Inflammatory macrophage treated with lipopolysaccharide for 1 hour (primary cell): ENCODE measurements at regions not wholly inside any gene's neighbourhood (a gene's known extent, or its start where the extent isn't known, plus 50 kb on each side); places are given as distances from the start of the nearest gene placed in this dataset.
"Not testable (repeated sequence)": the region's sequence is repeated elsewhere in the genome, so short reads cannot be mapped to it uniquely, and the experiment has no call there.

Experiments used
- DNase-seq, 2 donors: peaks; one replicate each; pipeline ENCODE4 v3.0.0-alpha.2; 2020 to 2022

DNA sequence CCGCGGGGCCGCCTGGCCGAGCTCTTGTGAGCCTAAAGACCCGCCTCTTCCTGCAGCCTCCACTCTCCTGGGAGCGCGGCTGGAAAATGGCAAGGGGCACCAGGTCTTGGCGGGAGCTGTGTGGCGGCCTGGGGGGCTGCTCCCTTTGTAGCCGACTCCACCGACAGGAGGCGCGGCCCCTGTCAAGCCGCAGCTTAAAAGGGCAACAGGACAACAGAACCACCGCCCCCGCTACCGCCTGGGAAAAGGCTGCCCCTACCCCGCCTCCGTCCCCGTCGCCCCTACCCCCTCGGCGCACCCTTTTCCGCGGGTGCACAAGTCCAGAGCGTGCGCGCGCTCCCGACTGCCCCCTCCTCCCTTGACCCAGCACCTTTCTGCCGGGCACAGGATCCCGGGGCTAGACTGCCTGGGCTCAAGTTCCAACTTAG is 60.3 kb downstream of the GOLGA8K start:
- peak in 1 of 2 donors; percentile 0 for DNase-seq

DNA sequence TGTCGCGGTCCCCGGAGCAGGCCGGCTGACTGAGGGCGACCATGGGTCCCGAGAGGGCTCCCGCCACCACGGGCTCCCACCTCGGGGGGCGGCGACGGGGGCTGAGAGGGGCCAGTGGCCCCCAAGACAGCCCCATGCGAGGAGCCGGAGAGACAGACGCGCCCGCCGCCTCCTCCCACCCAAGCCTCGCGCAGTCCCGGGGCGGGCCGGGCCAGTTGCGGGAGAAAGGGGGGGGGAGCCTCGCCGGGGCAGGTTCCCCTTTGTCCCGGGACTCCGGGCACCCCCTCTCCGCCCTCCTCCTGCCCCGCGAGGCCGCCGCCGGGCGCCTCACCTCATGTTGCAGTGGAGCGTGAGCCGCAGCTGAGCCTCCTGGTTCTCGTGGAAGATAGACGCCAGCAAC is 60.8 kb downstream of the GOLGA8K start:
- not testable (repeated sequence) for DNase-seq

DNA sequence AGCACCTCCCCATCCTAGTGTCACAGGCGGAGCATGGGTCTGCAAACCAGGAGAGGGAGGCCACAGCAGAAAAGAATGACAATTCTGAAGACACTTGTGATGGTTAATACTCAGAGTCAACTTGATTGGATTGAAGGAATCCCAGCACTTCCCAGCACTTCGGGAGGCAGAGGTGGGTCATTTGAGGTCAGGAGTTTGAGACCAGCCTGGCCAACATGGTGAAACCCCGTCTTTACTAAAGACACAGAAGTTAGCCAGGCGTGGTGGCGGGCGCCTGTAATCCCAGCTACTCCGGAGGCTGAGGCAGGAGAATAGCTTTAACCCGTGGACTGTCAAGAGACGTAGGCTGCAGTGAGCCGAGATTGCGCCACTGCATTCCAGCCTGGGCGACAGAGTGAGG is 61.6 kb downstream of the GOLGA8K start:
- not testable (repeated sequence) for DNase-seq

DNA sequence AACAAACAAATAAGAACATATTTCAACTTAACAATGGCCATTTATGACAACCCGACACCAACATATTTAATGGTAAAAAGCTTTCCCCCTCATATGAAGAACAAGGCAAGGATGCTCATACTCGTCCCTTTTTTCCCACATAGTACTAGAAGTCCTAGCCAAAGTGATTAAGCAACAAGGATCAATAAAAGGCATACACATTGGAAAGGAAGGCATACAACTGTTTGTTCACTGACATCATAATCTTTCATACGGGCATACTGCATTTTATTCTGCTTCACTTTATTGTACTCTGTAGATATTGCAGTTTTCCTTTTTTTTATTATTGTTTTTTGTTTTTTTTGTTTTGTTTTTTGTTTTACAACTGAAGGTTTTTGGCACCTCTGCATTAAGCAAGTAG is 66.3 kb downstream of the GOLGA8K start:
- not testable (repeated sequence) for DNase-seq

DNA sequence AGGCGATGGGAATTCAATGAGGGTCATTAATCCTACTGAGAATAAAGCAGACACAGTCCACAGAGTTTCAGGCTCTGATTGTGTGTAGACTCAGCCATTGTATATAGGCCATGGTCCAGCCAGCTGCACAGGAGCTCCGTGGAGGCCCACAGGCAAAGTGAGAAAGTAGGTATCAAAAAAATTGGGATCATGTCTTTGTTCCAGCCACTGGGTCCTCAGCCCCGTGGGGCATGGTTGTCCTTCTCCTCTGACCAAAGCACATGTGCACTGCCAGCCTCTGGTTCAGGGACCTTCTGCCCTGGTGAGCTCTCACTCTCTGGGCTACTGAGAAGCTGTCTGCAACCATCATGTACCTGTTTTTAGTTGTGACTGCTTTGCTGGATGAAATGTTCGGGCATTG is 79.7 kb downstream of the GOLGA8K start:
- DNase-seq: not testable (repeated sequence)

DNA sequence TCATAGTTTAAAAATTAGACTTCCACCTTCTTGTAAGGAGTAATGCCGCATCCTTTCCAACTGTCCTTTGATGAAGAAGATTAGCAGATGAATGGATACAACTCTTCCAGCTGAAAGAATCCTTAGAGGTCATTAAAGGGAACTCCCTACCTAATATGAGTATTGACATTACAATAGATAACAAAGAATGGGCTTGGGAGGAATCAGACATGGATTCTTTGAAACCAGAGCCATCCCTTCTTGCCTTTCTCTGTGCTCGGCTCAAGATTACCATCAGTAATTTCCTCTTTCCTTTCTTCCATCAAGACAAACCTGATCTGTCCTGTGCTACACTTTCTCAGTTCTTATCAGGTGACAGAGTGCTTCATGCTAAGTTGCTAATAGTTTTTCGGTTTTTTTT is 83.8 kb downstream of the GOLGA8K start:
- not testable (repeated sequence) for DNase-seq

DNA sequence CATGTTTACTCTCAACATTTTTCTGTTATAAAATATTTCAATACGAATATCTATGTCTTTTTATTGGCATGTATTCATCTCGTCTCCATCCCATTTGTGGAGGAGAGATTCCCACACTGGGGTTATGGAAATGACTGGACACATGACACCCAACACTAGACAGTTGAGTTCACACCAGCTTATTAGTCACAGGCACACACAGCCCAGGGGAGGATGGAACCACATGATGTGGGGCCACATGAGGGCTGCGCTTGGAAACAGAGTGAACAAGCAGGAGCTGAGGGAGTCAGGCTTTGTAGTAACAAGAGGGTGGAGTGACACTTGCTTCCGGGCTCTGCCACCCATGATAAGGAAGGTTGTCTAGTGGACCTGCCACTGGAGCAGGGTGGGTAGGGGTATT is 86.6 kb downstream of the GOLGA8K start:
- not testable (repeated sequence) for DNase-seq

DNA sequence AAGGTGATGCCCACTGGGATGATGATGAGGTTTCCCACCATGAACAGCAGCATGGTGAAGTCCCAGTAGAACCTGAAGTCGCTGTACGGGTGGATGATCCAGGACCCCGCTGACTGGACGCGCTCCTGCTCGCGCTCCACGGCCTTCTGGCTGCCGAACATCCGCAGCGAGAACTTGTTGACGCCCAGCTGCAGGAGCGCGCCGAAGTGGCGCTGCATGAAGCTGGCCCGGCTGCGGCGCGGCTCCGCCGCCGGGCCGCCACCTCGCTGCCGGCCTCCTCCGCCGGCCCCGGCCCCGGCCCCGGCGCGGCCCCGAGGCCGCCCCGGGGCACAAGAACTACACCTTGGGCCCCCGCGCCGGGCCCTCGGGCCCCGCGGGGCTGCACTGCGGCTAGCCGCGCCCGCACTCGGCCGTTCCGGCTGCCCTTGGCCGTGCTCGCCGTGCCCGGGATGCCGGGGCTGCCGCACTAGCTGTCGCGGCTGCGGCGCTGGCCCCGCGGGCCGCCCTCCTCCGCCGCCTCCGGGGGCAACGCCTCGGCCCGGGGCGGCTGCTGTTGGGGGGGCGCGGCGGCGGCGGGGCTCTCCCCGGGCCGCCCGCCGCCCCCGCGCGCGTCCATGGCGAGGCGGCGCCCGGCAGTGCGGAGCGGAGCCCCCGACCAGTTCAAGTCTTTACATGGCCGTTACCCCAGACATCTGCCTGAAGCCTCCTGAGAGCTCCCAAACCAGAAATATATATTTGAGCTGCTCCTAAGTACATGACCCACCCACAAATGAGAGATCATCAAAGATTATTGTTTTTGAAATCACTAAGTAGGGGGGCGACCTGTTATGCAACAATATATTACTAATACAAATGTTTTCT is 87.8 kb downstream of the GOLGA8K start:
- DNase-seq: not testable (repeated sequence)

DNA sequence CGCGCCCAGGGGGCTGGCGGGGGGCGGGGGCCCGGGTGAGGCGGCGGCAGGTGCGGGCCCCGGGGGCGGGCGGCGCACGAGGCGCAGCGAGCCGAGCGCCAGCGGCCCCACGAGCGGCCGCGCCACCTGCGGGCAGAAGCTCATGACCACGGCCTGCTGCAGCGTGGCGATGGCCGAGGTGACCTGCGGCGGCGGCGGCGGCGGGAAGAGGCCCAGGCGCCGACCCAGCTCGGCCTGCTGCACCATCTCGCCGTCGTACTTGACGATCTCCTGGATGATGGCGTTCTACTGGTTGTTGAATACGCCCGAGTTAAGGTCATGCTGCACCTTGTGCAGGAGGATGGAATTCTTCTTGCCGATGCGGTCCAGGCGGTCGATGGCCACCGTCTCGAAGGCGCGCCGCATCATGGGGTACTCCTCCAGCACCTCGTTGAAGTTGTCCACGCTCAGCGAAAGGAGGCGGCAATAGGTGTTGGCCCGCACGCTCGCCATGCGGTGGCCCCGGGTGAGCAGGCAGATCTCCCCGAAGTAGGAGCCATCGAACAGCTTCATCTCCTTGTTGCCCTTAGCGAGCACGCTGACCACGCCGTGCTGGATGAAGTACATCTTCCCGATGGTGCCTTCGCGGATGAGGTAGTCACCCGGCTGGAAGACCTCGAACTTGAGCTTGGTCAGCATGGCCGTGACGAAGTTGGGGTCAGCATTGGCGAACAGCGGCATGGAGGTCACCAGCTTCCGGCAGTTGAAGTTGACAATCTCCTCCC is 89.5 kb downstream of the GOLGA8K start:
- DNase-seq: not testable (repeated sequence)

DNA sequence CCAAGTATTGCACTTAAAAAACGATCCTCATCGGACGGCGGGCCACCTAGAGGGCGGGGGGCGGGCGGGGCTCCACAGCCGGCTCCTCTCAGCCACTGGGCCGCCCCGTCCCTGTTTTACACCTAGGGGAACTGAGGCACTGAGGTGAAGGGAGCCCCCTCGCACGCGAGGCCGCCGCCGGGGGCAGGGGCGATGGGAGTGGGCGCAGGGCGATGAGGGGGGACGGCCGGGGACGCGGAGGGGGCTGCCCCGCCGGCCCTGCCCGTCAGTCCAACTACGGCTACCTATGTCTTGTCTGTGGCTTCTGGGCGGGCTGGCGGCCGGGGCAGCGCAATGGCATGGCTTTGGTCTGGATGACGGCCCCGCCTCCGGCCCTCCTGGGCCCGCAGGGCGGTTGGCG is 90.4 kb downstream of the GOLGA8K start:
- not testable (repeated sequence) for DNase-seq

DNA sequence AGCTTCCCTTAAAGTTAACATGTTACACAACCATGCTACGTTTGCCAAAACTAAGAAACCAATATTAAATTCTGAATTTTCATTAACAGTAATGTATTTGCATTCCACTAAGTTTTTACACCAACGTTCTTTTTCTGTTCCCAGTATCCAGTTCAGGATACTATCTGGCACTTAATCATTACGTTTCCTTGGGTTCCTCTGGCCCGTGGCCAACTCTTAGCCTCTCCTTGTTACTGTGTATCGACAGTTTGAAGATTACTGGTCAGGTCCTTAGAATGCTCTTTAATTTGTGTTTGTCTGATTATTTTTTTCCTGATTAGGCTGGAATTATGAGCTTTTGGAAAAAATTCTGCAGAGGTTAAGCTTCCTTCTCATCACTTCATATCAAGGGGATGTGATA is 95.5 kb downstream of the GOLGA8K start:
- not testable (repeated sequence) for DNase-seq

DNA sequence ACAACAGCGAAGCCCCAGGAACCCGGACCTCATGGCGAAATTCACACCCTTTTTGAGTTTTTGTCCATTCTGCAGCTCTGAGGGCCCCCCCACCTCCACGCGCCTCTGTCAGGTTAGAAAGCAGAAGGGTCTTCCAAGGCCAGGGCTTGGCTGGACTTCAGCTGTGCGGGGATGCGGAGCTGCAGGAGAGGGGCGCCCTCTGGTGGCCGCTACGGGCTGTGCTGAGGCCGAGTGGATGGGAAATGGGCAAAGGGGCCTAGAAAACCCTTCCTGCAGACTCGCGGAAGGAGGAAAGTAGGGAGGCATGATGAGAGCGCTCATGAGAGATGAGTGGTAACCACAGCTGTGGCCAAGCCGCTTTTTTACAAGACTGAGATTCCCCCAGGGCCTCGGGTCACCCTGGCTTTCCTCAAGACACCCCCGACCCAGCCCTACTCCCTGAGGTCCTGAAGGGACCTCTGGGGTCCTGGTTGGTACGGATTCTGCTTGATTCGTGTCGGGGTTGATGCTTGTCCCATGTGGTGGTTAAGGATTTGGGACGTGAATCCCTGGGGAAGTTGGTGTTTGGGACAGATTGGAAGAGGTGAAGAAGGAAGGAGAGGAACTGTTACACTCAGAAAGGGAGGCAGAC is 126.8 kb downstream of the GOLGA8K start:
- DNase-seq: not testable (repeated sequence)

DNA sequence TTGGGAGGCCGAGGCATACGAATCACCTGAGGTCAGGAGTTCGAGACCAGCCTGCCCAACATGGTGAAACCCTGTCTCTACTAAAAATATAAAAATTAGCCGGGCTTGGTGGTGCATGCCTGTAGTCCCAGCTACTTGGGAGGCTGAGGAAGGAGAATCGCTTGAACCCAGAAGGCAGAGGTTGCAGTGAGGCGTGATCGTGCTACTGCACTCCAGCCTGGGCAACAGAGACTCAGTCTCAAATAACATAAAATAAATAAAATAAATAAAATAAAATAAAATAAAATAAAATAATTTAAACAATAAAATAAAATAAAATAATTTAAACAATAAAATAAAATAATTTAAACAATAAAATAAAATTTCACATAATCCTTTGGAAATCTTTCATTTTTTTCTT is 149.1 kb downstream of the GOLGA8K start:
- DNase-seq: not testable (repeated sequence)

DNA sequence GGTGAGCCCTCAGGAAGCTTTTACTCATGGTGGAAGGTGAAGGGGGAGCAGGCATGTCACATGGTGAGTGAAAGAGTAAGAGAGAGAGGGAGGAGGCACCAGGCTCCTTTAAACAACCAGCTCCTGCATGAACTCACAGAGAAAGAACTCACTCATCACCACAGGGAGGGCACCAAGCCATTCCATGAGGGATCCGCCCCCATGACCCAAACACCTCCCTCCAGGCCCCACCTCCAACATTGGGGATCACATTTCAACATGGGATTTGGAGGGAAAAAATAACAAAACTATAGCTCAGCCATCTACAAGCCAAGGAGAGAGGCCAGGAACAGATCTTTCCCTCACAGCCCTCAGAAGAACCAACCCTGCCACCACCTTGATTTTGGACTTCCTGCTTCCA is 153.9 kb downstream of the GOLGA8K start:
- not testable (repeated sequence) for DNase-seq

DNA sequence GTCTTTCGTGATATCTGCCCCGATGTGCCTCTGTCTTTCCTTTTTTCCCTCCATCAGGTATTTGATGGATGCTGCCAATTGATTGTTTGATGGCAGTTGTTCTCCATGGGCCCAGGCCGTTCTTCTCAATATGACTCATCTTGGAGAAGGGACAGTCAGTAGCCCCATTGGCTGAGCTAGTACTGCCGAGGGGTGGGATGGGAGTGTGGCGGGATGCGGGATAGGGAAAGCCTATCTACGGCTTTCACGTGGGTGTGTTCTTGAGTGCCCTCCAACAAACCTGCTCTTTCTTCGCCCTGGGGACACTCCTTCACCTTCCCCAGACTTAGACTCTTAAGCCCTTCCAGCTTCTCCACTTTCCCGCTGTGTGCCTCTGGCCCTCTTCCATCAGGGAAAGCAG is 159.4 kb downstream of the GOLGA8K start:
- not testable (repeated sequence) for DNase-seq

DNA sequence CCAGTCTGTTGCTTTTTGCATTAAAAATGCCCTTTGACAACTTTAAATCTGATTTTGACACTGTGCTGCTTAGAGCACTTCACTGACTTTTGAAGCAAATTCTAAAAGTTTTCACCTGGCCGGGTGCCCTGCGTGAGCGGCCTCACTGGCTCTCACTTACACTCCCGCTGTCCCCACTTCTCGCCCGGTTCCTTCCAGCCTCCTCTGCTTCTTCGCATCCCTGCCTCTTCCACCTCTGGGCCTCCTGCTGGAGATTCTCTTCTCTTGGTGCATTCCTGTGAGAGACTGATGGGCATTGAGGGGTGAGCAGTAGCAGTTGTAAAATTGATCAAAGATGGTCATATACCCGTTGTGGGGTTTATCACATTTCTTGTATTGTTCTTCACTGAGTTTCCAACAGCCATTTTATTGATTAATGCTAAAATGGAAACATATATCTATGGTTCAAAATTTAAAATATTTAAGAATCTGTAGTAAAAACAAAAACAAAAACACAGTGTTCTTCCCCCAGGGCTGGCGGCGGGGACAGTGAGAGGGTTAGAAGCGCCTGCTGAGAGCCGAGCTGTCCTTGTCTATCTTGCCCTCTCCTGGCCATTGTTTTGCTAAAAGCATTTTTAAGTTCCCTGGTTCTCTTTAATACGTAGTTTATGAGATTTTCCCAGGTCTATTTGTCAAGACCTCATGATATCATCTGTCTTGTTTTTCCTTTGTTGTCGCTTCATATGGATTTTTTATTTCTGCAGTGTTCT is 160.1 kb downstream of the GOLGA8K start:
- not testable (repeated sequence) for DNase-seq

DNA sequence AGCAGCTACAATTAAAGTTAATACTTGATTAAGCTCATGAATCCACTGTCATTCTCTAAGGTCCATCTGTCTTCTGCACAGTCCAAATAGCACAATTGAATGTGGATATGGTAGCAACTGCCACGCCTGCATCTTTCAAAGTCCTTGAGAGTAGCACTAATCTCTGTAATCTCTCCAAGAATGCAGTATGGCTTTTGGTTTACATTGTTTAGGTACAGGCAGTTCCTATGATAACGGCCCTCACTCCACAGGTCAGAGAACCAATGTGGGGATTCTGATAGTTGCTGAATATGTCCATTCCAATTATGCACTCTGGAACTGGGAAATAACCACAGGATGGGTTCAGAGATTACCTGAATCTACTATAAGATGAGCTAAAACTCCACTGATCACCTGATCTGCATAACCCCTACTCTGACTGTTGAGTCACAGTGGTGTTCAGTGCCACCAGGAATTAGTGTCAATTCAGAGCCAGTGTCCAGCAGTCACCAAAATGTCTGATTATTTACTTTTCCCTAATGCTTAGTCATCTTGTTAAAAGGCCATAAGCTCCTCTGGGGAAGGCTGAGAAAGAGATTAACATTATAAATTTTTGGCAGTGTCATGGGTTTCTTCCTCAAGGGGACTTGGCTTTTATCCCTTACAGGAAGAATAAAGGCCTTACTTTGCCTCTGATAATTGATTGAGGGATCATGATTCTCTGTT is 175.5 kb downstream of the GOLGA8K start:
- DNase-seq: not testable (repeated sequence)

DNA sequence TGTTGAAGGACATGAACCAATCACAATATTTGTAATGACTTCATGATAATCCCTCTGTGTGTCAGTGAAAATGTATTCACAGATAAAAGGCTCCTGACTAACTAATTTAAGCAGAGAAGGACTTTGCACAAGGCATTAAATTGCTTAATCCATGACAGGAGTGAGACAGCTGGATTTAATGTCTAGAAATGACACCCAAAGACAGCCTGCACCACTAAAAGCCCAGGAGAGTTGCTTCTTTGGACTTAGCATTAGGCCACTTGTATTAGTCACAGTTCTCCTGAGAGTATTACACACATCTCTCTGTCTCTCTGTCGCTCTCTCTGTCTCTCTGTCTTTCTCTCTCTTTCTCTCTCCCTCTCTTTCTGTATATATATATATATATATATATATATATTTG is 180.4 kb downstream of the GOLGA8K start:
- DNase-seq: no peak
